ENCODE measurements at regions not wholly inside any gene's neighbourhood (a gene's known extent, or its start where the extent isn't known, plus 50 kb on each side); places are given as distances from the start of the nearest gene placed in this dataset.

GRCh38 chr2:187875261-187876141, 321.3 kb upstream of the TFPI start:
- DNase-seq = no peak
- Histone ChIP-seq H3K27me3 (no peaks in the 10 kb centered on the region), H3K9me3 (no peaks in the 10 kb centered on the region), H3K4me3 (no peak overlapping the region), H3K27ac (no peak overlapping the region), H3K4me1 (no peaks in the 10 kb centered on the region), H3K36me3 (no peaks in the 10 kb centered on the region)
- no peak for ATAC-seq
- TF ChIP-seq POLR2A (IDR thresholded peaks at IDR 0.05) = no peak
- no peak for TF ChIP-seq CTCF (IDR thresholded peaks at IDR 0.05 in 4 of 5, conservative IDR thresholded peaks at IDR 0.05 in 1 of 5)
- in situ Hi-C loops (cut with MboI; ENCODE audit: low sequenced_read_pairs in 4 of 4) (no loop called here), intact Hi-C loops (cut with DNase I; ENCODE audit: low total_unique reads) (no loop called here)

GRCh38 chr2:187876554-187876953, 322.3 kb upstream of the TFPI start:
- intact Hi-C loops (cut with DNase I; ENCODE audit: low total_unique reads) (no loop called here), in situ Hi-C loops (cut with MboI; ENCODE audit: low sequenced_read_pairs in 4 of 4) (no loop called here)
- no peak for DNase-seq
- no peak overlapping the region for H3K4me3 ChIP-seq
- no peak overlapping the region for H3K27ac ChIP-seq
- no peak for TF ChIP-seq CTCF (IDR thresholded peaks at IDR 0.05 in 4 of 5, conservative IDR thresholded peaks at IDR 0.05 in 1 of 5)
- TF ChIP-seq POLR2A (IDR thresholded peaks at IDR 0.05) = no peak
- no peaks in the 10 kb centered on the region for H3K9me3 ChIP-seq
- no peaks in the 10 kb centered on the region for H3K27me3 ChIP-seq
- no peaks in the 10 kb centered on the region for H3K4me1 ChIP-seq
- H3K36me3 ChIP-seq = no peaks in the 10 kb centered on the region
- ATAC-seq = no peak

- in situ Hi-C loops (cut with MboI; ENCODE audit: low sequenced_read_pairs in 4 of 4) = no loop called here
- no peak overlapping the region for H3K27ac ChIP-seq
- no peaks in the 10 kb centered on the region for H3K36me3 ChIP-seq
- DNase-seq (no peak), ATAC-seq (no peak)
- H3K27me3 ChIP-seq = no peaks in the 10 kb centered on the region
- H3K4me1 ChIP-seq = no peaks in the 10 kb centered on the region
- no peaks in the 10 kb centered on the region for H3K9me3 ChIP-seq
- TF ChIP-seq CTCF (IDR thresholded peaks at IDR 0.05 in 4 of 5, conservative IDR thresholded peaks at IDR 0.05 in 1 of 5) (no peak), POLR2A (IDR thresholded peaks at IDR 0.05) (no peak)
- intact Hi-C loops (cut with DNase I; ENCODE audit: low total_unique reads) = no loop called here
- no peak overlapping the region for H3K4me3 ChIP-seq
These were observed 323.2 kb upstream of the TFPI start for GRCh38 chr2:187877391-187877790.

GRCh38 chr2:187878112-187878511, 323.9 kb upstream of the TFPI start:
- Histone ChIP-seq H3K9me3 (no peaks in the 10 kb centered on the region), H3K27me3 (no peaks in the 10 kb centered on the region), H3K4me1 (no peaks in the 10 kb centered on the region), H3K4me3 (no peak overlapping the region), H3K36me3 (no peaks in the 10 kb centered on the region), H3K27ac (no peak overlapping the region)
- DNase-seq (no peak), ATAC-seq (no peak)
- no peak for TF ChIP-seq POLR2A (IDR thresholded peaks at IDR 0.05)
- TF ChIP-seq CTCF (IDR thresholded peaks at IDR 0.05 in 4 of 5, conservative IDR thresholded peaks at IDR 0.05 in 1 of 5) = no peak
- intact Hi-C loops (cut with DNase I; ENCODE audit: low total_unique reads) (no loop called here), in situ Hi-C loops (cut with MboI; ENCODE audit: low sequenced_read_pairs in 4 of 4) (no loop called here)

Data from gastrocnemius medialis (tissue), 4 donors.